H1 (cell line): ENCODE measurements at regions not wholly inside any gene's neighbourhood (a gene's known extent, or its start where the extent isn't known, plus 50 kb on each side); places are given as distances from the start of the nearest gene placed in this dataset.

Experiments used
- CREB1 ChIP-seq: IDR thresholded peaks from 2 replicates; pipeline ENCODE4 v1.6.1; 2012; ENCODE audit warnings: inconsistent platforms
- CTCF ChIP-seq, 3 experiments: IDR thresholded peaks; 1 replicate in 2 of 3; 2 replicates in 1 of 3; pipeline versions ENCODE4 v1.5.1 to v1.6.1; 2011; ENCODE audit warnings: low read length in 3 of 3, mild to moderate bottlenecking in 3 of 3, inconsistent platforms in 2 of 3, low read depth in 1 of 3, moderate library complexity in 1 of 3; ENCODE audit not compliant: insufficient read depth in 1 of 3; ENCODE audit errors: control extremely low read depth in 1 of 3
- EZH2 ChIP-seq: fragments of 200-600 bp; sonication (generic); IDR thresholded peaks from 2 replicates; pipeline ENCODE4 v1.7.1; 2012; ENCODE audit warnings: low read depth, mild to moderate bottlenecking, moderate library complexity, low read length, inconsistent platforms; ENCODE audit not compliant: severe bottlenecking
- FOSL1 ChIP-seq: IDR thresholded peaks from 2 replicates; pipeline ENCODE4 v1.6.1; 2011; ENCODE audit warnings: mild to moderate bottlenecking, low read depth, low read length, moderate library complexity; ENCODE audit not compliant: insufficient read depth
- GTF2F1 ChIP-seq: IDR thresholded peaks from 2 replicates; pipeline ENCODE4 v1.6.1; 2012; ENCODE audit warnings: low read depth, low read length, improper control_type of control experiment, borderline replicate concordance
- SP2 ChIP-seq: IDR thresholded peaks from 2 replicates; pipeline ENCODE4 v1.6.1; 2012; ENCODE audit warnings: mild to moderate bottlenecking, low read length, inconsistent platforms
- TEAD4 ChIP-seq: IDR thresholded peaks from 2 replicates; pipeline ENCODE4 v1.6.1; 2012; ENCODE audit warnings: low read depth, low read length, inconsistent platforms, mixed read lengths

DNA sequence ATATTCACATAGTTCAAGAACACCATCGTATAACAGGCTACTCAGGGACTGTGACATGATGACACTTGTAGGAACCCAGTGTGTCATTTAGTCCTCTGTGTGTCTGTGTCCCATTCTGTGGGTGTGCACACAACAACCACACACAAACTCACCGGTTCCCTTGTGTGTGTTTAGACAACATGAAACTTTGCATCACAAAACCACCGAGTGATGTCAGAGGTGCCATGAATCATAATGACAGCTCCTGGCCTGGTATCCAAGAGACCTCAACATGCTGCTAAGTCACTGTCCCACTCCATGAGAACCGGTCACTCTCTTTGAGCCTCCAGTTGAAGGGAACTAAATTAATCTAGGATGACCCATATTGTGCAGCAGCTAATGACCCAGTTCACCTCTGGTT lies 421.3 kb downstream of the PREX1 start:
- no peak for TF ChIP-seq SP2
- TF ChIP-seq CREB1 = no peak
- TF ChIP-seq TEAD4 = no peak
- no peak for TF ChIP-seq GTF2F1
- no peak for TF ChIP-seq CTCF (IDR thresholded peaks at IDR 0.05; ENCODE audit: control extremely low read depth in 1 of 3, insufficient read depth in 1 of 3, low read depth in 1 of 3, low read length in 3 of 3)
- no peak for TF ChIP-seq EZH2
- TF ChIP-seq FOSL1 = no peak
